ENCODE measurements at regions not wholly inside any gene's neighbourhood (a gene's known extent, or its start where the extent isn't known, plus 50 kb on each side); places are given as distances from the start of the nearest gene placed in this dataset.
A peak's percentile ranks its signal among the peaks of the same experiment; 100 is the strongest.

DNA sequence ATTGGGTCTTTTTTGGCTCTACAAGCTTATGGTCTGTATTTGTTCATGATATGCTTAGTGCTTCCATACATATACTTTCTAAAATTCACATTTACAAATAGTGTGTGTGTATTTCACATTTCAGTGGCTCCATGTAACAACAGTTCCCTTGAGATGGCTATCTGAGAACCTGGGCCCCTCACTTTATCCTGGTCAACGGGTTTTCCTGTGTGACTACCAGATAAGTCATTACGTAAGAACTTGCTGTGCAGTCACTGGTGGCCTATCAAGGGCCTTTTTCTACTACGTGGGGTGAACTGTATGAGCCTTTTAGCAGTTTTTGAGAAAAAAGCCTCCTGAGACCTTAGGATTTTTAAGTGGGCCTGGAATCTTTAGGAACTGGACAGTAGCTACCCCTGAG lies 454.1 kb downstream of the PCNX1 start:
- no peak for DNase-seq (ENCODE audit: low spot score)
- no peak for ATAC-seq
- H3K9me3 Mint-ChIP-seq: peaks cover 5% of the 10 kb centered on the region; the same call in 1 of the 2 replicates
- H3K27ac Mint-ChIP-seq: no peak overlapping the region
- peaks cover 3% of the 10 kb centered on the region; the same call in 1 of the 2 replicates for H3K36me3 Mint-ChIP-seq
- no peaks in the 10 kb centered on the region; the same call in 1 of the 2 replicates for H3K27me3 Mint-ChIP-seq (ENCODE audit: low read depth)
- POLR2A ChIA-PET: no interaction called here
- TF ChIP-seq JUN (CRISPR knock-in tag; IDR thresholded peaks at IDR 0.05) (no peak), ZNF219 (CRISPR knock-in tag; IDR thresholded peaks at IDR 0.05; ENCODE audit: borderline replicate concordance) (no peak), MYBL2 (CRISPR knock-in tag; IDR thresholded peaks at IDR 0.05) (no peak)
- TF ChIP-seq, protein P1, sequence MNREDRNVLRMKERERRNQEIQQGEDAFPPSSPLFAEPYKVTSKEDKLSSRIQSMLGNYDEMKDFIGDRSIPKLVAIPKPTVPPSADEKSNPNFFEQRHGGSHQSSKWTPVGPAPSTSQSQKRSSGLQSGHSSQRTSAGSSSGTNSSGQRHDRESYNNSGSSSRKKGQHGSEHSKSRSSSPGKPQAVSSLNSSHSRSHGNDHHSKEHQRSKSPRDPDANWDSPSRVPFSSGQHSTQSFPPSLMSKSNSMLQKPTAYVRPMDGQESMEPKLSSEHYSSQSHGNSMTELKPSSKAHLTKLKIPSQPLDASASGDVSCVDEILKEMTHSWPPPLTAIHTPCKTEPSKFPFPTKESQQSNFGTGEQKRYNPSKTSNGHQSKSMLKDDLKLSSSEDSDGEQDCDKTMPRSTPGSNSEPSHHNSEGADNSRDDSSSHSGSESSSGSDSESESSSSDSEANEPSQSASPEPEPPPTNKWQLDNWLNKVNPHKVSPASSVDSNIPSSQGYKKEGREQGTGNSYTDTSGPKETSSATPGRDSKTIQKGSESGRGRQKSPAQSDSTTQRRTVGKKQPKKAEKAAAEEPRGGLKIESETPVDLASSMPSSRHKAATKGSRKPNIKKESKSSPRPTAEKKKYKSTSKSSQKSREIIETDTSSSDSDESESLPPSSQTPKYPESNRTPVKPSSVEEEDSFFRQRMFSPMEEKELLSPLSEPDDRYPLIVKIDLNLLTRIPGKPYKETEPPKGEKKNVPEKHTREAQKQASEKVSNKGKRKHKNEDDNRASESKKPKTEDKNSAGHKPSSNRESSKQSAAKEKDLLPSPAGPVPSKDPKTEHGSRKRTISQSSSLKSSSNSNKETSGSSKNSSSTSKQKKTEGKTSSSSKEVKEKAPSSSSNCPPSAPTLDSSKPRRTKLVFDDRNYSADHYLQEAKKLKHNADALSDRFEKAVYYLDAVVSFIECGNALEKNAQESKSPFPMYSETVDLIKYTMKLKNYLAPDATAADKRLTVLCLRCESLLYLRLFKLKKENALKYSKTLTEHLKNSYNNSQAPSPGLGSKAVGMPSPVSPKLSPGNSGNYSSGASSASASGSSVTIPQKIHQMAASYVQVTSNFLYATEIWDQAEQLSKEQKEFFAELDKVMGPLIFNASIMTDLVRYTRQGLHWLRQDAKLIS (CRISPR knock-in tag; IDR thresholded peaks at IDR 0.05; ENCODE audit: borderline replicate concordance): no peak
- TF ChIP-seq, protein P2, sequence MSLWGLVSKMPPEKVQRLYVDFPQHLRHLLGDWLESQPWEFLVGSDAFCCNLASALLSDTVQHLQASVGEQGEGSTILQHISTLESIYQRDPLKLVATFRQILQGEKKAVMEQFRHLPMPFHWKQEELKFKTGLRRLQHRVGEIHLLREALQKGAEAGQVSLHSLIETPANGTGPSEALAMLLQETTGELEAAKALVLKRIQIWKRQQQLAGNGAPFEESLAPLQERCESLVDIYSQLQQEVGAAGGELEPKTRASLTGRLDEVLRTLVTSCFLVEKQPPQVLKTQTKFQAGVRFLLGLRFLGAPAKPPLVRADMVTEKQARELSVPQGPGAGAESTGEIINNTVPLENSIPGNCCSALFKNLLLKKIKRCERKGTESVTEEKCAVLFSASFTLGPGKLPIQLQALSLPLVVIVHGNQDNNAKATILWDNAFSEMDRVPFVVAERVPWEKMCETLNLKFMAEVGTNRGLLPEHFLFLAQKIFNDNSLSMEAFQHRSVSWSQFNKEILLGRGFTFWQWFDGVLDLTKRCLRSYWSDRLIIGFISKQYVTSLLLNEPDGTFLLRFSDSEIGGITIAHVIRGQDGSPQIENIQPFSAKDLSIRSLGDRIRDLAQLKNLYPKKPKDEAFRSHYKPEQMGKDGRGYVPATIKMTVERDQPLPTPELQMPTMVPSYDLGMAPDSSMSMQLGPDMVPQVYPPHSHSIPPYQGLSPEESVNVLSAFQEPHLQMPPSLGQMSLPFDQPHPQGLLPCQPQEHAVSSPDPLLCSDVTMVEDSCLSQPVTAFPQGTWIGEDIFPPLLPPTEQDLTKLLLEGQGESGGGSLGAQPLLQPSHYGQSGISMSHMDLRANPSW (CRISPR knock-in tag; conservative IDR thresholded peaks at IDR 0.05; ENCODE audit: low read depth): no peak
- TF ChIP-seq, protein P3, sequence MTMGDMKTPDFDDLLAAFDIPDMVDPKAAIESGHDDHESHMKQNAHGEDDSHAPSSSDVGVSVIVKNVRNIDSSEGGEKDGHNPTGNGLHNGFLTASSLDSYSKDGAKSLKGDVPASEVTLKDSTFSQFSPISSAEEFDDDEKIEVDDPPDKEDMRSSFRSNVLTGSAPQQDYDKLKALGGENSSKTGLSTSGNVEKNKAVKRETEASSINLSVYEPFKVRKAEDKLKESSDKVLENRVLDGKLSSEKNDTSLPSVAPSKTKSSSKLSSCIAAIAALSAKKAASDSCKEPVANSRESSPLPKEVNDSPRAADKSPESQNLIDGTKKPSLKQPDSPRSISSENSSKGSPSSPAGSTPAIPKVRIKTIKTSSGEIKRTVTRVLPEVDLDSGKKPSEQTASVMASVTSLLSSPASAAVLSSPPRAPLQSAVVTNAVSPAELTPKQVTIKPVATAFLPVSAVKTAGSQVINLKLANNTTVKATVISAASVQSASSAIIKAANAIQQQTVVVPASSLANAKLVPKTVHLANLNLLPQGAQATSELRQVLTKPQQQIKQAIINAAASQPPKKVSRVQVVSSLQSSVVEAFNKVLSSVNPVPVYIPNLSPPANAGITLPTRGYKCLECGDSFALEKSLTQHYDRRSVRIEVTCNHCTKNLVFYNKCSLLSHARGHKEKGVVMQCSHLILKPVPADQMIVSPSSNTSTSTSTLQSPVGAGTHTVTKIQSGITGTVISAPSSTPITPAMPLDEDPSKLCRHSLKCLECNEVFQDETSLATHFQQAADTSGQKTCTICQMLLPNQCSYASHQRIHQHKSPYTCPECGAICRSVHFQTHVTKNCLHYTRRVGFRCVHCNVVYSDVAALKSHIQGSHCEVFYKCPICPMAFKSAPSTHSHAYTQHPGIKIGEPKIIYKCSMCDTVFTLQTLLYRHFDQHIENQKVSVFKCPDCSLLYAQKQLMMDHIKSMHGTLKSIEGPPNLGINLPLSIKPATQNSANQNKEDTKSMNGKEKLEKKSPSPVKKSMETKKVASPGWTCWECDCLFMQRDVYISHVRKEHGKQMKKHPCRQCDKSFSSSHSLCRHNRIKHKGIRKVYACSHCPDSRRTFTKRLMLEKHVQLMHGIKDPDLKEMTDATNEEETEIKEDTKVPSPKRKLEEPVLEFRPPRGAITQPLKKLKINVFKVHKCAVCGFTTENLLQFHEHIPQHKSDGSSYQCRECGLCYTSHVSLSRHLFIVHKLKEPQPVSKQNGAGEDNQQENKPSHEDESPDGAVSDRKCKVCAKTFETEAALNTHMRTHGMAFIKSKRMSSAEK (CRISPR knock-in tag; IDR thresholded peaks at IDR 0.05; ENCODE audit: borderline replicate concordance): no peak
- CTCF ChIA-PET: interaction anchor here (0.9 kb wide), 1 partner anchor 42 kb away, joined by 3 read pairs; no protein-coding TSS in a partner anchor
- H3K4me1 Mint-ChIP-seq: peaks cover 23% of the 10 kb centered on the region
- H3K4me3 Mint-ChIP-seq: no peak overlapping the region

DNA sequence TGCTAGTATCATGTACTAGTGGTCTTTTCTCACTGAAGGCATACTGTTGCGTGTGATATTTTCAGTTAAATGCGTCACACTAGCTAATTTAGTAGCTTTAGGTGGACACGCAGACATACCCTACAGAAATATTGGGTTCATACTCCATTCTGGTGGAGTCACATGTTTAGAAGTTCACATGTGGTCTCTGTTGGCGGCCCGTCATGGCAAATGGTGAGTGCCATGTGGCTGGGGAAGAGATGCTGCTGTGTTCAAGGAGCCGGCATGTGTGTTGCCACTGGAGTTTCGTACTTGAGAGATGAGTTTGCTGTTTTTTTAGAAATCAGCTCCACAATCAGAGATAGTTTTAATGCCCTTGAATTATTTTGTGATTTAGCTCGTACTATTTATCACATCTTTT lies 454.6 kb downstream of the PCNX1 start:
- peaks cover 7% of the 10 kb centered on the region; the same call in 1 of the 2 replicates for H3K36me3 Mint-ChIP-seq

DNA sequence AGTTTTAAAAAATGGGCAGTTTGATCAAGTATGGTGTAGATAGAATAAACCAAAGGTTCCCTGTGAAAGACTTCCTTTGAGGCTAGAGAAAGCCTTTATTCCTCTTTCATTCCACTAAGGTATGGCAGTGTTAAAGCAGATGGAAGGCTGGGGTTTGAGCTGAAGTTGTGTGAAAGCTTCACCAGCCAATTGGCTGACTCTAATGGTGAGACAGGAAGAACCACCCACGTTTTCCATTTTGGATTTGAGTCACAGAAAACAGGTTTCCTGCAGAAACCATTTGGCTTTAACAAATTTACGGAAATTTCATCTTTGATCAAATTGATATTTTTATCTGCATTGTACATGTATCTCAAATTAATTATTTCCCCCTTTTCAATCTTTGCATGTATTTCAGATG lies 455.0 kb downstream of the PCNX1 start:
- POLR2A ChIA-PET: no interaction called here
- peak overlapping the region; percentile 77; the same call in 1 of the 2 replicates for H3K27ac Mint-ChIP-seq
- H3K4me1 Mint-ChIP-seq: peaks cover 23% of the 10 kb centered on the region
- no peaks in the 10 kb centered on the region; the same call in 1 of the 2 replicates for H3K27me3 Mint-ChIP-seq (ENCODE audit: low read depth)
- no peak for DNase-seq (ENCODE audit: low spot score)
- CTCF ChIA-PET: interaction anchor here (0.7 to 0.9 kb wide), 2 partner anchors 41 to 220 kb away, joined by 3 read pairs; no protein-coding TSS in a partner anchor
- no peak overlapping the region for H3K4me3 Mint-ChIP-seq
- peak; percentile 58 for ATAC-seq
- peaks cover 5% of the 10 kb centered on the region; the same call in 1 of the 2 replicates for H3K9me3 Mint-ChIP-seq
- peaks cover 7% of the 10 kb centered on the region; the same call in 1 of the 2 replicates for H3K36me3 Mint-ChIP-seq
- TF ChIP-seq, protein P4, sequence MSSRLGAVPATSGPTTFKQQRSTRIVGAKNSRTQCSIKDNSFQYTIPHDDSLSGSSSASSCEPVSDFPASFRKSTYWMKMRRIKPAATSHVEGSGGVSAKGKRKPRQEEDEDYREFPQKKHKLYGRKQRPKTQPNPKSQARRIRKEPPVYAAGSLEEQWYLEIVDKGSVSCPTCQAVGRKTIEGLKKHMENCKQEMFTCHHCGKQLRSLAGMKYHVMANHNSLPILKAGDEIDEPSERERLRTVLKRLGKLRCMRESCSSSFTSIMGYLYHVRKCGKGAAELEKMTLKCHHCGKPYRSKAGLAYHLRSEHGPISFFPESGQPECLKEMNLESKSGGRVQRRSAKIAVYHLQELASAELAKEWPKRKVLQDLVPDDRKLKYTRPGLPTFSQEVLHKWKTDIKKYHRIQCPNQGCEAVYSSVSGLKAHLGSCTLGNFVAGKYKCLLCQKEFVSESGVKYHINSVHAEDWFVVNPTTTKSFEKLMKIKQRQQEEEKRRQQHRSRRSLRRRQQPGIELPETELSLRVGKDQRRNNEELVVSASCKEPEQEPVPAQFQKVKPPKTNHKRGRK (CRISPR knock-in tag; IDR thresholded peaks at IDR 0.05; ENCODE audit: borderline replicate concordance): no peak
- TF ChIP-seq, protein P5, sequence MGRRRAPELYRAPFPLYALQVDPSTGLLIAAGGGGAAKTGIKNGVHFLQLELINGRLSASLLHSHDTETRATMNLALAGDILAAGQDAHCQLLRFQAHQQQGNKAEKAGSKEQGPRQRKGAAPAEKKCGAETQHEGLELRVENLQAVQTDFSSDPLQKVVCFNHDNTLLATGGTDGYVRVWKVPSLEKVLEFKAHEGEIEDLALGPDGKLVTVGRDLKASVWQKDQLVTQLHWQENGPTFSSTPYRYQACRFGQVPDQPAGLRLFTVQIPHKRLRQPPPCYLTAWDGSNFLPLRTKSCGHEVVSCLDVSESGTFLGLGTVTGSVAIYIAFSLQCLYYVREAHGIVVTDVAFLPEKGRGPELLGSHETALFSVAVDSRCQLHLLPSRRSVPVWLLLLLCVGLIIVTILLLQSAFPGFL (CRISPR knock-in tag; IDR thresholded peaks at IDR 0.05; ENCODE audit: borderline replicate concordance): no peak
- TF ChIP-seq ZNF138 (CRISPR knock-in tag; conservative IDR thresholded peaks at IDR 0.05): no peak
- no peak for TF ChIP-seq NFE2L1 (CRISPR knock-in tag; IDR thresholded peaks at IDR 0.05)
- TF ChIP-seq, protein P6, sequence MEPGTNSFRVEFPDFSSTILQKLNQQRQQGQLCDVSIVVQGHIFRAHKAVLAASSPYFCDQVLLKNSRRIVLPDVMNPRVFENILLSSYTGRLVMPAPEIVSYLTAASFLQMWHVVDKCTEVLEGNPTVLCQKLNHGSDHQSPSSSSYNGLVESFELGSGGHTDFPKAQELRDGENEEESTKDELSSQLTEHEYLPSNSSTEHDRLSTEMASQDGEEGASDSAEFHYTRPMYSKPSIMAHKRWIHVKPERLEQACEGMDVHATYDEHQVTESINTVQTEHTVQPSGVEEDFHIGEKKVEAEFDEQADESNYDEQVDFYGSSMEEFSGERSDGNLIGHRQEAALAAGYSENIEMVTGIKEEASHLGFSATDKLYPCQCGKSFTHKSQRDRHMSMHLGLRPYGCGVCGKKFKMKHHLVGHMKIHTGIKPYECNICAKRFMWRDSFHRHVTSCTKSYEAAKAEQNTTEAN (CRISPR knock-in tag; IDR thresholded peaks at IDR 0.05): no peak
- TF ChIP-seq, protein P7, sequence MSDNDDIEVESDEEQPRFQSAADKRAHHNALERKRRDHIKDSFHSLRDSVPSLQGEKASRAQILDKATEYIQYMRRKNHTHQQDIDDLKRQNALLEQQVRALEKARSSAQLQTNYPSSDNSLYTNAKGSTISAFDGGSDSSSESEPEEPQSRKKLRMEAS (CRISPR knock-in tag; IDR thresholded peaks at IDR 0.05): no peak

More for the DNA sequence above, 454.6 kb downstream of the PCNX1 start:
- no peak for DNase-seq (ENCODE audit: low spot score)
- ChIA-PET POLR2A (no interaction called here), CTCF (interaction anchor here (0.7 to 0.9 kb wide), 2 partner anchors 42 to 220 kb away, joined by 3 read pairs; no protein-coding TSS in a partner anchor)
- Mint-ChIP-seq H3K9me3 (peaks cover 5% of the 10 kb centered on the region; the same call in 1 of the 2 replicates), H3K4me1 (peaks cover 23% of the 10 kb centered on the region), H3K27me3 (ENCODE audit: low read depth) (no peaks in the 10 kb centered on the region; the same call in 1 of the 2 replicates), H3K27ac (peak overlapping the region; percentile 21; the same call in 1 of the 2 replicates), H3K4me3 (no peak overlapping the region)
- ATAC-seq: no peak
- no peak for TF ChIP-seq CREB1 (CRISPR knock-in tag; IDR thresholded peaks at IDR 0.05)

Data from WTC11 (cell line).